ENCODE measurements at regions not wholly inside any gene's neighbourhood (a gene's known extent, or its start where the extent isn't known, plus 50 kb on each side); places are given as distances from the start of the nearest gene placed in this dataset.

- H3K4me3 ChIP-seq (replicated peaks; ENCODE audit: insufficient read depth, low read length) = no peak overlapping the region
- H3K27me3 ChIP-seq (ENCODE audit: insufficient read depth, poor library complexity, severe bottlenecking) = no peaks in the 10 kb centered on the region
- TF ChIP-seq, protein P1, sequence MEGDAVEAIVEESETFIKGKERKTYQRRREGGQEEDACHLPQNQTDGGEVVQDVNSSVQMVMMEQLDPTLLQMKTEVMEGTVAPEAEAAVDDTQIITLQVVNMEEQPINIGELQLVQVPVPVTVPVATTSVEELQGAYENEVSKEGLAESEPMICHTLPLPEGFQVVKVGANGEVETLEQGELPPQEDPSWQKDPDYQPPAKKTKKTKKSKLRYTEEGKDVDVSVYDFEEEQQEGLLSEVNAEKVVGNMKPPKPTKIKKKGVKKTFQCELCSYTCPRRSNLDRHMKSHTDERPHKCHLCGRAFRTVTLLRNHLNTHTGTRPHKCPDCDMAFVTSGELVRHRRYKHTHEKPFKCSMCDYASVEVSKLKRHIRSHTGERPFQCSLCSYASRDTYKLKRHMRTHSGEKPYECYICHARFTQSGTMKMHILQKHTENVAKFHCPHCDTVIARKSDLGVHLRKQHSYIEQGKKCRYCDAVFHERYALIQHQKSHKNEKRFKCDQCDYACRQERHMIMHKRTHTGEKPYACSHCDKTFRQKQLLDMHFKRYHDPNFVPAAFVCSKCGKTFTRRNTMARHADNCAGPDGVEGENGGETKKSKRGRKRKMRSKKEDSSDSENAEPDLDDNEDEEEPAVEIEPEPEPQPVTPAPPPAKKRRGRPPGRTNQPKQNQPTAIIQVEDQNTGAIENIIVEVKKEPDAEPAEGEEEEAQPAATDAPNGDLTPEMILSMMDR (IDR thresholded peaks at IDR 0.05; ENCODE audit: insufficient read depth, low read length) = no peak
- TF ChIP-seq GABPA (IDR thresholded peaks at IDR 0.05; ENCODE audit: low read depth) (no peak), SPI1 (IDR thresholded peaks at IDR 0.05; ENCODE audit: borderline replicate concordance, low read depth) (no peak), POLR2AphosphoS5 (IDR thresholded peaks at IDR 0.05; ENCODE audit: low read depth) (no peak)
- TF ChIP-seq, protein P2, sequence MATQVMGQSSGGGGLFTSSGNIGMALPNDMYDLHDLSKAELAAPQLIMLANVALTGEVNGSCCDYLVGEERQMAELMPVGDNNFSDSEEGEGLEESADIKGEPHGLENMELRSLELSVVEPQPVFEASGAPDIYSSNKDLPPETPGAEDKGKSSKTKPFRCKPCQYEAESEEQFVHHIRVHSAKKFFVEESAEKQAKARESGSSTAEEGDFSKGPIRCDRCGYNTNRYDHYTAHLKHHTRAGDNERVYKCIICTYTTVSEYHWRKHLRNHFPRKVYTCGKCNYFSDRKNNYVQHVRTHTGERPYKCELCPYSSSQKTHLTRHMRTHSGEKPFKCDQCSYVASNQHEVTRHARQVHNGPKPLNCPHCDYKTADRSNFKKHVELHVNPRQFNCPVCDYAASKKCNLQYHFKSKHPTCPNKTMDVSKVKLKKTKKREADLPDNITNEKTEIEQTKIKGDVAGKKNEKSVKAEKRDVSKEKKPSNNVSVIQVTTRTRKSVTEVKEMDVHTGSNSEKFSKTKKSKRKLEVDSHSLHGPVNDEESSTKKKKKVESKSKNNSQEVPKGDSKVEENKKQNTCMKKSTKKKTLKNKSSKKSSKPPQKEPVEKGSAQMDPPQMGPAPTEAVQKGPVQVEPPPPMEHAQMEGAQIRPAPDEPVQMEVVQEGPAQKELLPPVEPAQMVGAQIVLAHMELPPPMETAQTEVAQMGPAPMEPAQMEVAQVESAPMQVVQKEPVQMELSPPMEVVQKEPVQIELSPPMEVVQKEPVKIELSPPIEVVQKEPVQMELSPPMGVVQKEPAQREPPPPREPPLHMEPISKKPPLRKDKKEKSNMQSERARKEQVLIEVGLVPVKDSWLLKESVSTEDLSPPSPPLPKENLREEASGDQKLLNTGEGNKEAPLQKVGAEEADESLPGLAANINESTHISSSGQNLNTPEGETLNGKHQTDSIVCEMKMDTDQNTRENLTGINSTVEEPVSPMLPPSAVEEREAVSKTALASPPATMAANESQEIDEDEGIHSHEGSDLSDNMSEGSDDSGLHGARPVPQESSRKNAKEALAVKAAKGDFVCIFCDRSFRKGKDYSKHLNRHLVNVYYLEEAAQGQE (IDR thresholded peaks at IDR 0.05; ENCODE audit: insufficient replicate concordance, low read depth) = no peak
- H3K27ac ChIP-seq (replicated peaks) = no peak overlapping the region
- no peak for DNase-seq (ENCODE audit: low read depth in 1 of 2, low spot score in 1 of 2)
Observed at GRCh38 chr4:11297201-11297600, 131.5 kb downstream of the HS3ST1 start.

DNA sequence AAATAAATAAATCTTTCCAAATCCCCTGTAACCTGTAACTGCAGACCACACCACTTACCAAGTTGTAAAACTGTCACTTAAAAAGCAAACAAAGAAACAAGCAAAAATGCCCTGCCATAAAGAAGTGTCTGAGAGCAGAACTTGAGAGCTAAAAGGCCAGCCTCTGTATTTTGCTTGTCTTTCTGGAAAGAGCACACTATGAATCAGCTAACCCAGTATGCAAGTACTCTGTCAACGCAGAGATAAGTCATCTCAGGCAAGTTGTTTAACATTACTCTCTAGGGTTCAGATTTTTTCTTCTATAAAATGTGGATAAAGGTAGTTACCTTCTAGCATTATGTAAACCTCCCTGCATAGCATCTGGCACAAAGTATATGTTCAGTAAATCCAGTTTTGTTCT is 134.8 kb downstream of the HS3ST1 start:
- DNase-seq (ENCODE audit: low read depth in 1 of 2, low spot score in 1 of 2) = no peak
- Histone ChIP-seq H3K4me3 (replicated peaks; ENCODE audit: insufficient read depth, low read length) (no peak overlapping the region), H3K27me3 (ENCODE audit: insufficient read depth, poor library complexity, severe bottlenecking) (no peaks in the 10 kb centered on the region), H3K27ac (replicated peaks) (no peak overlapping the region)
- TF ChIP-seq GABPA (IDR thresholded peaks at IDR 0.05; ENCODE audit: low read depth) = no peak
- TF ChIP-seq SPI1 (IDR thresholded peaks at IDR 0.05; ENCODE audit: borderline replicate concordance, low read depth) = no peak
- TF ChIP-seq, protein P2 (IDR thresholded peaks at IDR 0.05; ENCODE audit: insufficient replicate concordance, low read depth) = no peak
- TF ChIP-seq, protein P1 (IDR thresholded peaks at IDR 0.05; ENCODE audit: insufficient read depth, low read length) = no peak
- TF ChIP-seq POLR2AphosphoS5 (IDR thresholded peaks at IDR 0.05; ENCODE audit: low read depth) = no peak

GRCh38 chr4:11287055-11287454 is 141.6 kb downstream of the HS3ST1 start:
- H3K4me3 ChIP-seq (replicated peaks; ENCODE audit: insufficient read depth, low read length) = no peak overlapping the region
- TF ChIP-seq, protein P2 (IDR thresholded peaks at IDR 0.05; ENCODE audit: insufficient replicate concordance, low read depth) = no peak
- TF ChIP-seq POLR2AphosphoS5 (IDR thresholded peaks at IDR 0.05; ENCODE audit: low read depth) = no peak
- TF ChIP-seq, protein P1 (IDR thresholded peaks at IDR 0.05; ENCODE audit: insufficient read depth, low read length) = no peak
- TF ChIP-seq SPI1 (IDR thresholded peaks at IDR 0.05; ENCODE audit: borderline replicate concordance, low read depth) = no peak
- TF ChIP-seq GABPA (IDR thresholded peaks at IDR 0.05; ENCODE audit: low read depth) = no peak
- H3K27me3 ChIP-seq (ENCODE audit: insufficient read depth, poor library complexity, severe bottlenecking) = no peaks in the 10 kb centered on the region
- no peak overlapping the region for H3K27ac ChIP-seq (replicated peaks)
- DNase-seq (ENCODE audit: low read depth in 1 of 2, low spot score in 1 of 2) = no peak
